Activated CD4-positive, alpha-beta memory T cell treated with anti-CD3 and anti-CD28 coated beads, Interleukin-2, amount 10 ng/mL, durations not matched to agents 7 days and 5 days (primary cell): ENCODE measurements at regions not wholly inside any gene's neighbourhood (a gene's known extent, or its start where the extent isn't known, plus 50 kb on each side); places are given as distances from the start of the nearest gene placed in this dataset.

Experiments
- CTCF ChIA-PET: fragments of 350-600 bp; sonication (Branson Sonifier 250); formaldehyde crosslinking; loops from one replicate; lab custom pipeline; 2021; ENCODE audit warnings: antibody characterized with exemption, inconsistent platforms; lab: Charles Lee
- POLR2A ChIA-PET: fragments of 350-600 bp; sonication (Branson Sonifier 250); formaldehyde crosslinking; loops from one replicate; lab custom pipeline; 2021; ENCODE audit warnings: antibody characterized with exemption; lab: Charles Lee
- DNase-seq: peaks from one replicate; pipeline ENCODE4 v3.0.0-alpha.2; 2020
- H3K27ac Mint-ChIP-seq: one replicate; pipeline ENCODE4 v1.8.0; 2021; ENCODE audit warnings: mild to moderate bottlenecking, mixed read lengths
- H3K27me3 Mint-ChIP-seq: one replicate; pipeline ENCODE4 v1.8.0; 2021; ENCODE audit warnings: mixed read lengths
- H3K36me3 Mint-ChIP-seq: one replicate; pipeline ENCODE4 v1.8.0; 2021; ENCODE audit warnings: low read depth, mixed read lengths
- H3K4me1 Mint-ChIP-seq: one replicate; pipeline ENCODE4 v1.8.0; 2021; ENCODE audit warnings: mixed read lengths
- H3K4me3 Mint-ChIP-seq: one replicate; pipeline ENCODE4 v1.8.0; 2021; ENCODE audit warnings: mild to moderate bottlenecking, mixed read lengths
- H3K9me3 Mint-ChIP-seq: one replicate; pipeline ENCODE4 v1.8.0; 2021; ENCODE audit warnings: mixed read lengths

DNA sequence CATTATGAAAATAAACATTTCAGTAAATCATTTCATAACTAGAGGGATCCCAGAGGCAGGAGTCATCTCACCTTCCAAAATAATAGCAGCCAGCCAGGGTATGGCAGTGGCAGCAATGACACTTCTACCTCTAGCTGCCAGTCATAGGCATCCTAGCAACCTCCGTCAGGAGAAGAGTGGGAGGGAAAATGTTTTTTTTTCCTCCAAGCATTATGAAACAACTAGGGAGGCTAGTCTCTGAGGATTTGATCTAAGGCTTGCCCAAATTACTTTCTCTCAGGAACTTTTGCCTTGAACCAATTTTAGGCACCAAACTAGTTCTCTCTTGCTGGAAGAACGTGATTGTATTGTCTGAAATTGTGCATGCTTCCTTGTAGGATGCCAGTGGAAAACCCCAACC lies 208.7 kb upstream of the PREP start:
- no peak for DNase-seq
- H3K36me3 Mint-ChIP-seq: peaks cover 16% of the 10 kb centered on the region
- H3K9me3 Mint-ChIP-seq: peaks cover 15% of the 10 kb centered on the region
- H3K27me3 Mint-ChIP-seq: no peaks in the 10 kb centered on the region
- H3K4me3 Mint-ChIP-seq: no peak overlapping the region
- POLR2A ChIA-PET: no interaction called here
- peaks cover 6% of the 10 kb centered on the region for H3K4me1 Mint-ChIP-seq
- H3K27ac Mint-ChIP-seq: no peak overlapping the region
- CTCF ChIA-PET: no interaction called here

DNA sequence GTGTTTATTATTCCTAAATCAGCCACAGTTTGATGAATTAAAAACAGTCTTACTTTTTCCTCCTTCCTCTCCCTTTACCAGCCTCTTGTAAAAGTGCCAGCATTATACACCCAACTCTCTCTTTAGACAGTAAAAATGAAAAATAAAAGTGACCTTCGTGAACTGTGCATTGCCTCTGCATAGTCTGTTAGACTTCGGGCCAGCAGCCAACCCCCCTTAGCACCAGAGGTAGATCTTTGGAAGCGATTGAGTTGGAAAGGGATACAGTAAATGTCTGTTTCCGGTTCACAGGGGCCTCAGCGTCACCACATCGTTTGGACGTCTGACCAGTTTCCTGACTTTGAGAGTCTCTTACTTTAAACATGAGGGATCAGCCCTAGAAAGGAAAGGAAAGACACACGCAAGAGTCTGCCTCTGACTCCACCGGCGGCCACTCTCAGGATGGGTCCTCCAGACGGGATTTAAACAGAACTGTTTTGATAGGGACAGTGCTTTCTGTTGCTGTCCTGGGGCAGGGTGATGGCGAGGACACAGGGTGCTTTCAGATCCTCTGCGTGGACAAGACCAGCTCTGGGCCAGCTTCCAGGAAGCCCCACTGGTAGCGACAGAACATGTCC lies 206.6 kb upstream of the PREP start:
- Mint-ChIP-seq H3K27ac (no peak overlapping the region), H3K27me3 (no peaks in the 10 kb centered on the region), H3K9me3 (peaks cover 16% of the 10 kb centered on the region), H3K4me1 (peaks cover 6% of the 10 kb centered on the region), H3K36me3 (peaks cover 10% of the 10 kb centered on the region), H3K4me3 (no peak overlapping the region)
- ChIA-PET CTCF (no interaction called here), POLR2A (no interaction called here)
- no peak for DNase-seq

DNA sequence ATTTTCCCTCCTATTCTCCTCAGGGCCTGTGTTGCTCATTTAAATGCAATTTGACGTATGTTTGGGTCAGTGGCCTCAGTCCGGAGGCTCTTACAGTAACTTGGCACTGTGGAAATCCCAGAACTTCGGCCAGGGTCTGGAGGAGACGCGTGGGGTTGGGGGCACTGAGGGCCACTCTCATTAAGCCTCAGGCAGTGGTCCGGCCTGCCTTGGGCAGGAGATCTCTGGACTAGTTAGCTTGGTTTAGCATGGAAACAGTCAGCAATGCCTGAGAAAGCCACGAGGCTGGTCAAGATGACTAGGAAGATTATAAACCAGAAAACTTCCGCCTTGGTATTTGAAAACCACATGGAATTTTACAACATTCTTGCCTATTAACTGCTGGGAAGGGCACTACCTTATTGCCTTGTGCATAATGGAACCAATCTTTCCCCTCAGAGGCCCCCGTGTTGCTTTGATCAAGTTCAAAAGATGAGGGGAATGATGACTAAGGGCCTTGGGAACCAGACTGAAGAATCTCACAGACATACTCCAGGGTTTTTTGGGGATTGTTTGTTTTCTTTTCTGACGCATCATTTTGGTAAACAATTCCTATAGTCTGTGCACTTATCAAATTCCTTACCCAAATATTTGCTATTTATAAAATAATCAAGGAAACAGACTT lies 206.0 kb upstream of the PREP start:
- no peak overlapping the region for H3K4me3 Mint-ChIP-seq
- no peaks in the 10 kb centered on the region for H3K27me3 Mint-ChIP-seq
- H3K4me1 Mint-ChIP-seq: peaks cover 6% of the 10 kb centered on the region
- H3K36me3 Mint-ChIP-seq: peaks cover 6% of the 10 kb centered on the region
- POLR2A ChIA-PET: no interaction called here
- CTCF ChIA-PET: no interaction called here
- H3K9me3 Mint-ChIP-seq: peaks cover 13% of the 10 kb centered on the region
- no peak overlapping the region for H3K27ac Mint-ChIP-seq
- no peak for DNase-seq

DNA sequence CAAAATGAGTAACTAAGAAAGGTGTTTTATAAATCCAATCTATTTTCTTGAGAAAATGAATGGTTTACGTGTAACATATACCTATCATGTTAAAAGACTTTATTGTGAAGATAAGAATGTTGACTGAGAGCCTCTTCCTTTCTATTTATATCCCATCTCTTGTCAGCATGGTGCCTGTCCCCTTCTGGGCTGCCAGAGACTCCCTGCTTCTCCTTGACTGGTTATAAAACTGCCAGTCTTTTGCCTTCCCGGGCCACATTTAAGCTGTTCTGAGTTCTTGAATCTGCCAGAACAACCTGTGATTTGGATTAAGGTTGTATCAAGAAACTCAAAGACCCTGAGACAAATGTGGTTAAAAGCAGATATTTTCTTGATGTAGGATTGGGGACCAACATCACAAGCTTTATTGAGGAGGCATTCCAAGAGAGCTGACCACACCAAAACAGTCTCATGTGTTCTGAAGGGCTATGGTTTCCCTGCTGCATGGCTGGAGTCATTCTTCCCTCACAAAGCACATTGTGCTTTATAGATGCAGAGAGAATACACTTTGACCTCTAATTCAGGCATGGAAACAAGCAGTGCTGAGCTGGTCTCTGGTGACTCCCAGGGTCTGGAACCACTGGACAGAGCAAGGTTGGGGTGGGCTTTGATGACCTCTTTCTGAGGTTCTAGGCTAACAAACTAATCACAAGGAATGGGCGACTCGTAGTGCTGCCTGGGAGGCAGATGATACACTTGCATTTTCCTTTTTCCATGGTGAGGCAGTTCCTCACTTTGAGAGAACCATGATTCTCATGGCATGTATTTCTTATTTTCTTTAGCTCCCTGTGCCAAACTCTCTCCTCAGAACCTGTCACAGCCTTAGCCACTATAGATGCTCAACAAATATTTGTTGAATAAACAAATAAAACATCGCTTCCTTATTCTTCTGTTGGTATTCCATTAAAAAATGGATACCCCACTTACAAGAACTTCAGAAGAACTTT lies 205.0 kb upstream of the PREP start:
- Mint-ChIP-seq H3K36me3 (peaks cover 6% of the 10 kb centered on the region), H3K9me3 (peaks cover 13% of the 10 kb centered on the region), H3K27me3 (no peaks in the 10 kb centered on the region), H3K27ac (no peak overlapping the region), H3K4me1 (peaks cover 6% of the 10 kb centered on the region), H3K4me3 (no peak overlapping the region)
- ChIA-PET CTCF (no interaction called here), POLR2A (no interaction called here)
- no peak for DNase-seq

DNA sequence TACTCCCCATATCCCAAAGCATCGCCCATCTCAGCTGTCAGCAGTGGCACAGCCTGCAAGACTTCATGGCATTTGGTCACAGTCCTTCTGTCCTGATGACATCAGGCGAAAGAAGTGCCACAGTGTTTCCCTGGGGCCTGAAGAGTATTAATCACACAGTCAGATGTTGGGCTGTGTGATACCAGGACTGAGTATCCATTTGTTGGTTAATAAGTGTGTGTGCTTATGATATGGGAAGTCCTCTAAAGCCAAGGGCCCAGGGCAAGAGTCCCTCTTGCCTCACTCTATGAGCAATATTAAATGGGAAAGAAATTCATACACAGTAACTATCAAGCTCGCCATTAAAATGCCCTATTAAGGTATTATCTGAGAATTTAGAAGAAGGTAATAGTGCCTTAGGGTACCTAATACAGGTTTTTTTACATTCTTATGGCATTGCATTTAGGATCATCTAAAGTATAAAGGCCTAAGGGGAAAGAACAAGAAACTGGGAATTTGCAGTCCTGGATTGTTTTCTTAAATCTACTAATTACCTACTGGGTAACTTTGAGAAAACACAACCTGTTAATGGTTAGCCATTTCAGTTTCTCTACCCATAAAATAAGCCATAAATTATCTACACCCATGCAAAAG lies 204.1 kb upstream of the PREP start:
- ChIA-PET CTCF (no interaction called here), POLR2A (no interaction called here)
- no peak for DNase-seq
- Mint-ChIP-seq H3K36me3 (peaks cover 6% of the 10 kb centered on the region), H3K9me3 (peaks cover 13% of the 10 kb centered on the region), H3K4me1 (peaks cover 7% of the 10 kb centered on the region), H3K27me3 (no peaks in the 10 kb centered on the region), H3K27ac (no peak overlapping the region), H3K4me3 (no peak overlapping the region)

DNA sequence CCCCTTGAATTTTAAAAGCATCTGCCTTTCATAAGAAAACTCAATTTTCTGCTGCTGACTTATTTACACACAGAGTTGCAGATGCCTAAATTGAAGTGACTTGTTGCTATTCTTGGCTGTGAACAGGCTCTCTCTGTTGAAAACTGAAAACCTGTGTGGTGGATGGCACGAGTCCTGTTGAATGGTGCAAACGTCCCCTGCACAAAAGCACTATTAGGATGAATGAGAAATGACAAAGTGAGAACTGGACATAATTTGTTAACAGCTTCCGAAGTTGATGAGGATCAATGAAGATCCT lies 201.7 kb upstream of the PREP start:
- no peaks in the 10 kb centered on the region for H3K27me3 Mint-ChIP-seq
- H3K36me3 Mint-ChIP-seq: peaks cover 6% of the 10 kb centered on the region

DNA sequence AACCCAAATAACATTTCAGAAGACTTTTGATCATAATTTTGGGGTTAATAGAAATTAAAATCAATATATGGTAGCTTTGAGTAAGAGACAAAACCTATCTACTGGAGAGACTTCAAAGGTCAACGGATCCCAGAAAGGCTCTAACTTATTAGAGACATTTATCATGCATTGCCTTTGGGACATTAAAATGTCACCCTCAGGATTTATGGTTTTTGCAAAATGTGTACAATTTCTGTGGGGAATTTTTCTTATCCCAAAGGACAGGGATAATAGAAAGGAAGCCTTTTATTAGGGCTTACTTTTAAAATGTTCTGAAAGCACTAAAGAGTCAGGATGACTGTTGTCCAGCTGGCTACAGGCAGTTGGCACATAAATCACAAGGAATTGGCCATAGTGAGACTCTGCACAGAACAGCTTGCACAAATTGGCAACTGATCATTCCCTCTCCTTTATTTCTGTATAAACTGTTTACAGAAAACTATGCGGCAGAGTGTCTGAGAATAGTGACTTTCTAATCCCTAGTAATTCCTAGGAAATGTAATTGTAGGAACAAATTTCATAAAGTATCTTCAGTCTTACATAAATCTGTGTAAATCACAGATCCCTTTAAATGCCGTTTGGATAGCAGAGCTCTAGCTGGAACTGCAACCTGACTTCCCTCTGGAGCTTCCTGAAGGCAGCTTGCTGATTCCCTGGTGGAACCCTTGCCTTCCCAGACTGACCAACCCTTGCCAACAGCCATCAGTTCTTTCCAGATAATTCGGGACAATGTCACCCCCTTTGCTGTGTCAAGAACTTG lies 201.1 kb upstream of the PREP start:
- H3K27ac Mint-ChIP-seq: no peak overlapping the region
- ChIA-PET POLR2A (no interaction called here), CTCF (no interaction called here)

More for the DNA sequence above, 201.7 kb upstream of the PREP start:
- H3K9me3 Mint-ChIP-seq: peaks cover 11% of the 10 kb centered on the region
- POLR2A ChIA-PET: no interaction called here
- no peak overlapping the region for H3K4me3 Mint-ChIP-seq
- DNase-seq: no peak
- no peak overlapping the region for H3K27ac Mint-ChIP-seq
- CTCF ChIA-PET: no interaction called here
- peaks cover 29% of the 10 kb centered on the region for H3K4me1 Mint-ChIP-seq

DNA sequence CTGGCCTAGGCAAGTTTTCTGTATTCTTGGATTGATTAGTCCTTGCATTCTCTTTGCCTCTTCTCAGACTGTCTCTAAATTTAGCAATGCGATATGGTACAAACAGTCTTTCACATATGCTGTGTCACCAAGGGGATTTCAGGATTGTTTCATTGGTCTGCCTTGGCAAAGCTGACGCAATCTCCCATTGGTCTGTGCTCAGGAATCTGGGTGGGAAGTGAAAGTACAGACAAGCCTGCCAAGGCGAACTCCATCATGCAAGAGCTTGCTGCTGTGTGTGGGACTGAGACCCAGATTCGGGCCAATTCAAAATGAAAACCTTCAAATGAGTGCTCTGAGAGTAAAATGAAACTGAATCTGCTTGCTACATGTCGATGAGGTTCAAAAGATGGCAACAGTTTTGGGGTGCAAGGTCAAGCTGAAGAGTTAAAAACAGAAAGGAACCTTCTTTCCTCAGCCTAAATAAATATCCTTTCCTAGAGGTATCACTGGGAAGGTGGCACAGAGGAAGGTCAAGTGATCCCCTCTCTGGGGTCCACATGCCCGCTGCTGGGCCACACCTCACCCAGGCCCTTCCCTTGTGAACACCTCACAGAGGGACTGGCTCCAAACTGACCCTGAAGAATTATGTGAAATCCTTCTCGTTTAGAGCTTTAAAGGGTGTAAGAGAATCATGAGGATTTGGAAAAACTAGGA lies 198.8 kb upstream of the PREP start:
- peaks cover 35% of the 10 kb centered on the region for H3K4me1 Mint-ChIP-seq
- peak overlapping the region; percentile 82 for H3K27ac Mint-ChIP-seq
- H3K9me3 Mint-ChIP-seq: peaks cover 19% of the 10 kb centered on the region
- H3K36me3 Mint-ChIP-seq: peaks cover 12% of the 10 kb centered on the region
- ChIA-PET CTCF (interaction anchor here (1.0 kb wide), 1 partner anchor 44 kb away, joined by 4 read pairs; no protein-coding TSS in a partner anchor), POLR2A (interaction anchor here (0.8 to 2.7 kb wide), 10 partner anchors 19 to 497 kb away, joined by 3 to 15 read pairs (median 4); partner anchors contain the start of gene PREP)
- H3K4me3 Mint-ChIP-seq: peak overlapping the region; percentile 47
- H3K27me3 Mint-ChIP-seq: no peaks in the 10 kb centered on the region
- peak; percentile 67 for DNase-seq

More for the DNA sequence above, 201.1 kb upstream of the PREP start:
- peaks cover 28% of the 10 kb centered on the region for H3K4me1 Mint-ChIP-seq
- peaks cover 6% of the 10 kb centered on the region for H3K36me3 Mint-ChIP-seq
- no peaks in the 10 kb centered on the region for H3K27me3 Mint-ChIP-seq
- no peak overlapping the region for H3K4me3 Mint-ChIP-seq
- H3K9me3 Mint-ChIP-seq: peaks cover 11% of the 10 kb centered on the region
- no peak for DNase-seq

DNA sequence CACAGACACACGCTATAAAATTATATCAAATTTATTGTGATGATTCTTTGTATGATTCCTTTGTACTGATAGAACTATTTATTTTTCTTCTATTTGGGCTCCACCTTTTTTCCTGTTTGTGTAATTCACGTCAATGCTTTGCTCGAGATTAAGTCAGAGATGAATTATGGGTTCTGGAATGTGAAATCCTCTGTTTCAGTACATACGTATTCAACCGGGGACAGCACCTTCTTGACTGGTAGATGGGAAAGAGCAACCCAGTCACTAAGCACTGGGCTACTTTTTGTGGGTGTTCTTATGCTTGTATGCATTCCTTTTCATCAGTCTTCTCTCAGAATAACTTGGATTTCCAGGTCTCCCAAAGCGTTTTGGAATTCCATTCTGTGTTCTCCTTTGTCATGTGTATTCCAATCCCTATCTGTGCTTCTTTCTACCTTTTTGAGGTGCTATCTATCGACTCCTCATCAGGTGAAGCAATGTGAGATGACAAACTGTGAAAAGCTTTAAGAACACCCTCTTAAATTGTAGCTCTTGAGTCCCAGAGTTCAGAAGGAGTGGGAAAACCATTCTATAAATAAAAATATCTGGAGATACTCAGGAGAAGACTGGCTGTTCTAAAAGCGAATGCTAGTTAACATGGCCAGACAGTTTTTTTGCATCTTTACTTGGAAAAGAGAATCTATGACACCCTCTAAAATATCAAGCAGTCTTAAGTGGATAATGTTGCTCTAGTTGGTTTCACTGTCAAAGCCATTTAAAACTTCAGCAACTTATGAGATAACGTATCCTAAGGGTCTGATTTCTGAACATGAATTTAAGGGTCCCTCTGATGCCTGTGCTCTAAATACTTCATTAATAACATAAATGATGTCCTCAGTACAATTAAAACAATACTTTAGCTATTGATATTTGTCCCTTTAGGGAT lies 197.7 kb upstream of the PREP start:
- H3K4me3 Mint-ChIP-seq: no peak overlapping the region
- no peak for DNase-seq
- POLR2A ChIA-PET: interaction anchor here (1.0 to 2.7 kb wide), 7 partner anchors 20 to 498 kb away, joined by 3 to 15 read pairs (median 4); no protein-coding TSS in a partner anchor
- CTCF ChIA-PET: no interaction called here
- H3K27ac Mint-ChIP-seq: peak overlapping the region; percentile 82
- peaks cover 12% of the 10 kb centered on the region for H3K36me3 Mint-ChIP-seq
- H3K4me1 Mint-ChIP-seq: peaks cover 41% of the 10 kb centered on the region
- peaks cover 15% of the 10 kb centered on the region for H3K9me3 Mint-ChIP-seq
- H3K27me3 Mint-ChIP-seq: no peaks in the 10 kb centered on the region

DNA sequence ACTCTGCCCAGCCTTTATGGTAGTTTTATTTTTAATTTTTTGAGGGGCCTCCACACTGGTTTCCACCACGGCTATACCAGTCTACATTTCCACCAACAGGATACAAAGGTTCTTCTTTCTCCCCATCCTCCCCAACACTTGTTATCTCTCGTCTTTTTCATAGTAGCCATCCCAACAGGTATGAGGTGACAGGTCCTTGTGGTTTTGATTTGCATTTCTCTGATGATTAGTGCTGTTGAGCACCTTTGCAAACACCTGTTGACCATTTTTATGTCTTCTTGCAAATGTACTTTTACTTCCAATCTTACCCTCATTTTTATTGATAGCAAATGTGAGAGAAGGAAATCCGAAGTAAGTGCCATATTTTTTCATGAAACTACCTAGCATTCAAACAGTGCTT lies 195.4 kb upstream of the PREP start:
- peaks cover 6% of the 10 kb centered on the region for H3K36me3 Mint-ChIP-seq
- CTCF ChIA-PET: interaction anchor here (0.6 kb wide), 1 partner anchor 371 kb away, joined by 4 read pairs; no protein-coding TSS in a partner anchor
- DNase-seq: no peak
- peaks cover 52% of the 10 kb centered on the region for H3K4me1 Mint-ChIP-seq
- H3K9me3 Mint-ChIP-seq: peaks cover 8% of the 10 kb centered on the region
- H3K27me3 Mint-ChIP-seq: no peaks in the 10 kb centered on the region
- POLR2A ChIA-PET: interaction anchor here (1.5 kb wide), 1 partner anchor 488 kb away, joined by 4 read pairs; the partner anchor contains the start of gene PRDM1
- H3K4me3 Mint-ChIP-seq: no peak overlapping the region
- H3K27ac Mint-ChIP-seq: no peak overlapping the region

DNA sequence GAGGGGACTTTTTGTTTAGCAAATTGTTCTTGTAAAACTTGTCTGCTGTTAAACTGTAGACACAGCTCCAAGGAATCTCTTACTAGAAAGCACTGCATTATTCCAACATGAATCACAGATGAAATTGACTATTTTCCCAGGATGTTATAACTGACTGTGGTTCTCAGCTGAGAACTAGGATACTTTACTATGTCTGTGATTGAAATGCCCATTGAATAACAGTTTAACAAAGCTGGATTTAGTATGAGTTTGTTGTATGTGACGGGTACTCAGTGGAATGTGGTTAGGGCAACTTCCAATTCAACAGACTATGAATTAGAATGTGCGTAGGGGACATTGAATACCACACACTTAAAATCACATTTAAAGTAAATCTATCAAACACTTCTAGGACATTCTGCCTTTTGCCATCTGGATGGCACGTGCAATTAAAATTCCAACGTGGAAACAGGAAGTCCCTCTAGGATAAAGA lies 193.4 kb upstream of the PREP start:
- no peak for DNase-seq
- Mint-ChIP-seq H3K4me3 (no peak overlapping the region), H3K9me3 (peaks cover 8% of the 10 kb centered on the region), H3K36me3 (peaks cover 6% of the 10 kb centered on the region), H3K27ac (no peak overlapping the region), H3K4me1 (peaks cover 60% of the 10 kb centered on the region), H3K27me3 (no peaks in the 10 kb centered on the region)
- CTCF ChIA-PET: no interaction called here
- POLR2A ChIA-PET: no interaction called here
